Stimulated activated naive B cell treated with anti-CD40 and anti-IgM and Interleukin-4, amounts not matched to agents 10 μg/mL and 1 μg/mL and 100 μg/mL, for 72 hours (primary cell): ENCODE measurements at regions not wholly inside any gene's neighbourhood (a gene's known extent, or its start where the extent isn't known, plus 50 kb on each side); places are given as distances from the start of the nearest gene placed in this dataset.

Experiments used
- ATAC-seq, 2 donors: fragments of 150-1000 bp; cut with Tn5 transposase; replicated peaks; 2 replicates each; pipeline ENCODE4 v1.10.0; 2021; ENCODE audit warnings: moderate library complexity in 1 of 2
- DNase-seq: peaks from one replicate; pipeline ENCODE4 v3.0.0; 2021
- H3K27ac Mint-ChIP-seq: one replicate; pipeline ENCODE4 v1.8.0; 2022; ENCODE audit warnings: mild to moderate bottlenecking, mixed read lengths
- H3K27me3 Mint-ChIP-seq, 2 donors: one replicate each; pipeline ENCODE4 v1.8.0; 2022; ENCODE audit warnings: mixed read lengths in 2 of 2
- H3K36me3 Mint-ChIP-seq, 2 donors: one replicate each; pipeline ENCODE4 v1.8.0; 2022; ENCODE audit warnings: mixed read lengths in 2 of 2, mild to moderate bottlenecking in 1 of 2
- H3K4me1 Mint-ChIP-seq, 2 donors: one replicate each; pipeline ENCODE4 v1.8.0; 2022; ENCODE audit warnings: mixed read lengths in 2 of 2, mild to moderate bottlenecking in 1 of 2
- H3K4me3 Mint-ChIP-seq, 2 donors: one replicate each; pipeline ENCODE4 v1.8.0; 2022; ENCODE audit warnings: mild to moderate bottlenecking in 2 of 2, mixed read lengths in 2 of 2, moderate library complexity in 1 of 2
- H3K9me3 Mint-ChIP-seq, 2 donors: one replicate each; pipeline ENCODE4 v1.8.0; 2022; ENCODE audit warnings: mixed read lengths in 2 of 2, mild to moderate bottlenecking in 1 of 2

DNA sequence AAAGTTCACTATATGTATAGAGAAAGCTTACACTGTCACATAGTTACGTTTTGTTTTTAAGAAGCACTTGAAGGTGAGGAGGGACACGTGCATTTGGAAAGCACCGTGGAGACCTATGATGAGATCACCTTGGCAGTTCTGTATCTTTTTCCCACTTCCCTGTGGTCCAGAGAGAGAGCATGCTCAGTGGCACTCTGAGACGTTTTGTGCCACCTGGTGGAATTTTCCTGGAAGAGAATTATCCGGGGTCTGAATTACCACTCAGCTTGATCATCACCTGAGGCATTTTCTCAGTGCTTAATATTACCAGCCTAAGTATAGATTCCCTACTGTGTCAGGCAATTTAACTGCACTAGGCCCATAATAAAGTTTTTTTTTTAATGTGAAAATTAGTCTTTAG is 469.4 kb upstream of the SMIM21 start:
- no peak for ATAC-seq
- no peaks in the 10 kb centered on the region for H3K4me1 Mint-ChIP-seq
- no peaks in the 10 kb centered on the region for H3K27me3 Mint-ChIP-seq
- no peak for DNase-seq
- no peaks in the 10 kb centered on the region for H3K36me3 Mint-ChIP-seq
- H3K27ac Mint-ChIP-seq = no peak overlapping the region
- no peak overlapping the region for H3K4me3 Mint-ChIP-seq
- peaks cover 0 to 4% of the 10 kb centered on the region in 2 donors for H3K9me3 Mint-ChIP-seq

DNA sequence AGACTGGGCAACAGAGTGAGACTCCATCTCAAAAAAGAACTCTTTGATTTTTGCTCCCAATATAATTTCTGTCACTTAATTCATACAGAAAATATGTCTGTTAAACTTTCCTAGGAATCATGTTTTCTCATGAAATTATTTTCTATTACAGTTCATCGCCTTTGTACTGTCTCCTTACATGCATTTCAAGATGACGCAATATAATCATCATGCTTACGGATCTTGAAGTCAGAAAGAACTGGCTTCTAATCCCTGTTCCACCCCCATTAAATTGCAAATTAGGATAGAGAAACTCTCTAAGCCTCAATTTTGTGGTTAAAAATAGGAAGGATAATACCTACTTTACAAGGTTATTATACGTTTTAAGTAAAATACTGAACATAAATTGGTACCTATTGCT is 467.6 kb upstream of the SMIM21 start:
- Mint-ChIP-seq H3K36me3 (no peaks in the 10 kb centered on the region), H3K4me1 (no peaks in the 10 kb centered on the region), H3K27me3 (no peaks in the 10 kb centered on the region), H3K9me3 (peaks cover 0 to 2% of the 10 kb centered on the region in 2 donors), H3K4me3 (no peak overlapping the region), H3K27ac (no peak overlapping the region)
- DNase-seq (no peak), ATAC-seq (no peak)

DNA sequence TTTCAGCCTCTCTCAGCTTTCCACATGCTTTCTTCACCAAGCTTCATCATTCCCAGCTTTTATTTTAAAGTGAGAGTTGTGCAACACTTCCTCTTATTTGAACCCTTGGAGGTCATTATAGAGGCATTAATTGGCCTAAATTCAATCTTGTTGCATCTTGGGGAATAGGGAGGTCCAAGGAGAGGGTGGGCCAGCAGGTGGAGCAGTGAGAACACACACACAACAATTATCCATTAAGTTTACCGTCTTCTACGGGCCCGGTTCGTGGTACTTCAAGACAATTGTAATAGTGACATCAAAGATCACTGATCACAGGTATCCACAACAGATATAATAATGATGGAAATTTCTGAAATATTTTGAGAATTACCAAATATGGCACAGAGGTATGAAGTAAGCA is 457.2 kb upstream of the SMIM21 start:
- ATAC-seq (no peak), DNase-seq (no peak)
- Mint-ChIP-seq H3K27me3 (no peaks in the 10 kb centered on the region), H3K36me3 (no peaks in the 10 kb centered on the region), H3K4me1 (no peaks in the 10 kb centered on the region), H3K27ac (no peak overlapping the region), H3K9me3 (no peaks in the 10 kb centered on the region), H3K4me3 (no peak overlapping the region)

DNA sequence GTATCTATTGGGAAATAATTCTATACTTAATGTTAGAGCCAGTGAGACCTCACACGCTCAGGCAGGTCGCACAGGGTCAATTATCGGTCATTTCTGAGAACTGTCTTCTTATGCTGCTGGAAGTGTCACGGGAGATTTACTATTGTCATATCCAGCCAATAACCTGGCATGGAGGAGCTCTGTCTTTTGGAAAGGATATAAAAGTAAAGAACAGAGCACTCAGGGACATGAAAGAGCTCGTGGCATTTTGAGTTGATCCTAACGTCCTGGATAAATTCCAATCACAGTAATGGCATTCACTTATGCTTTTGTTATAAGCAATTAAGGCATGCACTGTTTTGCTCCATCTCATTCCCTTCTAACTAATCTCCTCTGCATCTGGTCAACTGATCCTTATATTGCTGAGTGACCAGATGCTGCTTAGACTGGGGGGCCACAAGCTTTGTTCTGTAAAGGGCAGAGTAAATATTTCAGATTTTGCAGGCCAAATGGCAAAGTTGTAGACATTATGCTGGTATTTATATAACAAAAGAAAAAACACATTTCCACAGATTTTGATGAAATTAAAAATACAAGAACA is 453.5 kb upstream of the SMIM21 start:
- Mint-ChIP-seq H3K4me3 (no peak overlapping the region), H3K4me1 (no peaks in the 10 kb centered on the region), H3K27me3 (no peaks in the 10 kb centered on the region), H3K36me3 (no peaks in the 10 kb centered on the region), H3K9me3 (peaks cover 4 to 5% of the 10 kb centered on the region in 2 donors), H3K27ac (no peak overlapping the region)
- no peak for ATAC-seq
- no peak for DNase-seq

DNA sequence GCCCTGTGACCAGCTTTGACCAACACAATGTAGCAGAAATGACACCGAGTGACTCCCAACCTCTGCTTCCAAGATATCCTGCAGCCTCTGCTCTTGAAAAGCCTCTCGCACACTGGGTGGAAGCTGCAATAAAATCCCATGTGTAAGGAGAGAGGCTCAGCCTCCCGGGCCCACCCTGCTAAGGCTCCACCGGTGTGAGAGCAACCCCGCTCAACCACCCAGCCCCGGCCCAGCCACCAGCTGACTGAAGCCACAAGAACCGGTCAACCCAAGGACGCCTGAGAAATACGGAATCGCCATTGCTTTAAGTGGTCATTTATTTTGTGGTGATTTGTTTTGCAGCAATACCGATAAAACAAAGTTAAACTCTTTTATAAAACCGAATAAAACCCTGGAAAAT is 452.8 kb upstream of the SMIM21 start:
- DNase-seq (no peak), ATAC-seq (no peak)
- peaks cover 4 to 5% of the 10 kb centered on the region in 2 donors for H3K9me3 Mint-ChIP-seq
- H3K4me1 Mint-ChIP-seq = no peaks in the 10 kb centered on the region
- H3K36me3 Mint-ChIP-seq = no peaks in the 10 kb centered on the region
- H3K27ac Mint-ChIP-seq = no peak overlapping the region
- no peaks in the 10 kb centered on the region for H3K27me3 Mint-ChIP-seq
- H3K4me3 Mint-ChIP-seq = no peak overlapping the region

DNA sequence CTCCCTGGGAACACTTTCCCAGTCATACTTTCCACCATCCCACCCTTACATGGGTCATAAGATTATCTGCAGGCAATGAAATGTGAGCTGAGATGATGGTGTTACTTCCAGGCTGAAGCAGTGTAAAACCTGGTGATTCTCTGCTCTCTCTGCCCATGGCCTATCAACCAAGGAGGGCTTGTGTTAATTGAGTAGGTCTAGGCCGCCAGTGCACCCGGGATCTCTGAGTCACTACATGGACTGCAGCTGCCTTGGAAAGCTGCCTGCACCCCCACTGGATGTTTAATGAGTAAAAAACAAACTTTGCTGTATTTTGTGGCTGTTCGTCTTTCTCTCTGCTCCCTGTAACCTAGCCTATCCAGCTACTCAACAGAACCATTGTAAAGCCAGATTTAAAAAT is 451.7 kb upstream of the SMIM21 start:
- Mint-ChIP-seq H3K4me1 (no peaks in the 10 kb centered on the region), H3K9me3 (peaks cover 4 to 5% of the 10 kb centered on the region in 2 donors), H3K4me3 (no peak overlapping the region), H3K36me3 (no peaks in the 10 kb centered on the region), H3K27me3 (no peaks in the 10 kb centered on the region), H3K27ac (no peak overlapping the region)
- DNase-seq (no peak), ATAC-seq (no peak)

DNA sequence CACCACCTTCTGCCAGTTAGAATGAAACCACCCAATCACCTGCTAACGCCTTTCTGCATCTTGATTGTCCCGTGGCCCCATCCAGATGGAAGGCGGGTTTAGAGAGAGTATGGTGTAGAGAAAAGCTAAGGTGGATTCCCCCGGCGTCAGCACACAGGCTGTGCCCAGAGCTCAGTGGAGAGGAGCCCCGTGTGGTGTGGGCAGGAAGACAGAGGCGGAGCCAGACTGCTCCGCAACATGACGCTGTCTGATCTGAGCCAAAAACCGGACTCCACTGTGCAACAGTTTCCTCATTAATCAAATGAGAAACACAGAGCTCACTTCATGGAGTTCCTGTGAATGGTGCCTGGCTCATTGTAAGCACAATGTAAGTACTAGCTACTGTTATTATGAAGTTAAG is 448.1 kb upstream of the SMIM21 start:
- ATAC-seq (no peak), DNase-seq (no peak)
- Mint-ChIP-seq H3K4me3 (no peak overlapping the region), H3K36me3 (no peaks in the 10 kb centered on the region), H3K4me1 (no peaks in the 10 kb centered on the region), H3K9me3 (peaks cover 4 to 5% of the 10 kb centered on the region in 2 donors), H3K27me3 (no peaks in the 10 kb centered on the region), H3K27ac (no peak overlapping the region)

DNA sequence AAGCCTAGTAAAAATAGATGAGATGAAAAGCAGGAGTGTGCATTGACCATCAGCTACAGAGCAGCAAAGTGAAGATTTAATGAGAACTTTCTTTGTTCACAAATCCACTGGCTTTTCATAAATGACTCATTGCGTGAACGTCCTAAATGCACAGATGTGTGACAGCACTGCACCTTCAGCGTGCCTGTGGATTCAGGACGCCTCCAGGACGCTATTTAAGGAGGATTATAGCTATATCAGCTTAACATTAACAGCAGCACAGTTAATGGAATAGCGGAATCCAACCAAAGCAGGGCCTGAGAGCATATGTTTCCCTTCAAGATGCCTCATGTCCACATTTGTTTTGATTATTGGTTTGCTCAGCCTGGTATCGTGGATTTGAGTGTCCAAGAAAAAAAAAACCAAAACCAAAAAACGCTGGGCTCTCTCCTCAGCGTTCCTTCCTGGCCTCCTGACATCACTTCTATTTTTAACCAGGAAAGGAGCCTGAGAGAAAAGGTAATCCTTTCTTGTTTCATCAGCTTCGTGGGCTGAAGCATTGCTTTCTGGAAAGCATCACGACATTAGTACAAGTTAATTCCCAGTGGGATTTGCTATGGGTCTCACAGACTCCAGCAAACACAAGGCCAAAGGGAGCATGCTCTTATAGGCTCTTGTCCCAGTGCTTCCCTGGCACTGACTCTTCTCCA is 447.0 kb upstream of the SMIM21 start:
- H3K27ac Mint-ChIP-seq = no peak overlapping the region
- peaks cover 4 to 5% of the 10 kb centered on the region in 2 donors for H3K9me3 Mint-ChIP-seq
- no peaks in the 10 kb centered on the region for H3K27me3 Mint-ChIP-seq
- DNase-seq (no peak), ATAC-seq (no peak)
- H3K4me1 Mint-ChIP-seq = no peaks in the 10 kb centered on the region
- no peak overlapping the region for H3K4me3 Mint-ChIP-seq
- no peaks in the 10 kb centered on the region for H3K36me3 Mint-ChIP-seq

DNA sequence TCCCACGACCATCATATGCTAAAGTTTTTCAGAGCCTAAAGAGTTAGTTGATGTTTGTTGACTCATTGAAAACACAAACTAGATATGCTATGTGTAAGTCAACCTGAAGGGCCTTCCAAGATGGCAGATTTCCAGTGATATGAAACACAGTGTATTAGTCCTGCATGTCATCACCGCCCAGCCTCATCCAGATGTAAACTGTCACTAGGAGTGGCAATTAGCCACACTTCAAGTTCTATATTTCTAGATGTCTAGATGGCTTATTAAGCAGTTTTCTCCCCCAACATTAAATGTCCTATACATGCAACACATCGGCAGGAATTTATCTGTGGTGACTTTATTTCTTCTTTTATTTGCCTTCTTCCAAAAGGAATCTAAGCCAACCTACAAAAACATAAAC is 444.1 kb upstream of the SMIM21 start:
- no peak overlapping the region for H3K4me3 Mint-ChIP-seq
- H3K27me3 Mint-ChIP-seq = no peaks in the 10 kb centered on the region
- no peak overlapping the region for H3K27ac Mint-ChIP-seq
- no peaks in the 10 kb centered on the region for H3K9me3 Mint-ChIP-seq
- H3K4me1 Mint-ChIP-seq = no peaks in the 10 kb centered on the region
- H3K36me3 Mint-ChIP-seq = no peaks in the 10 kb centered on the region
- DNase-seq = no peak
- no peak for ATAC-seq

DNA sequence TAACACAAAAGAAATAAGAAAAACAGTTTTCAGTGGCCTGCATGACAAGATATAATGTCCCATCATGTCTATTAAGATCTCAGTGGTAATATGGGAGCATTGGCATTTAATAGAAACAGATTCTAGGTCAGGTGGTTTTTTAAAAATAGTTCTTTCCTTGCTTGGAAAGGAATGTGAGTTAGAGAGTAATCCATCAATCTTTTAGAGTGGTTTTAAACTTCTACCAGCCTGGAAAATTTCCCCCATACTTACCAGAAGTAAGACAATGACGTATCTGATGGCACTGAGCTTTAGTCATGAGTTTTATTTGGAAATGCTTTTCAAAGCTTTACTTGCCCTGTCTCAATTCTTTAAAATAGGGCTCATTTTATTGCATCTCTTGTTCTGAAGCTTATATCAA is 441.7 kb upstream of the SMIM21 start:
- no peak overlapping the region for H3K27ac Mint-ChIP-seq

DNA sequence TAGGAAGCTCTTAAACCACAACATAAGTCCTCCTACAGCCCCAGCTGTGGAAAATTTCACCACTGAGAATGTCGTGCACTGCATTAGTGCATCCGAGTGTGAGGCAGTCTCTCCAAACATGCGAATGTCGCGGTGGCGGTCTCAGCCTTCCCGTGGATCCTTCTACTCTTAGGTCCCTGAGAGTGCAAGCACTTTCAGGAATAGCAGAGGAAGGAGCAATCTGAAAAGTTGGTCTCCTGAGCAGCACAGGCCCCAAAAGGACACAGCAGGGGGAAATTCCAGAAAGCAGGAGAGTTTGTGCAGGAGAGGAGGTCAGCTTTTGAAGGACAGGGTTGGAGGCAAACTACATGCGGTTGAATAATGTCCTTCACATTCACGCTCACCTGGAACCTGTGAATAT is 440.5 kb upstream of the SMIM21 start:
- ATAC-seq (no peak), DNase-seq (no peak)
- H3K4me3 Mint-ChIP-seq = no peak overlapping the region
- H3K9me3 Mint-ChIP-seq = peaks cover 0 to 5% of the 10 kb centered on the region in 2 donors
- no peaks in the 10 kb centered on the region for H3K27me3 Mint-ChIP-seq
- H3K36me3 Mint-ChIP-seq = no peaks in the 10 kb centered on the region
- H3K27ac Mint-ChIP-seq = no peak overlapping the region
- H3K4me1 Mint-ChIP-seq = no peaks in the 10 kb centered on the region

More for the DNA sequence above, 441.7 kb upstream of the SMIM21 start:
- no peak for DNase-seq
- H3K4me1 Mint-ChIP-seq = no peaks in the 10 kb centered on the region
- peaks cover 0 to 5% of the 10 kb centered on the region in 2 donors for H3K9me3 Mint-ChIP-seq
- no peaks in the 10 kb centered on the region for H3K36me3 Mint-ChIP-seq
- H3K27me3 Mint-ChIP-seq = no peaks in the 10 kb centered on the region
- no peak for ATAC-seq
- no peak overlapping the region for H3K4me3 Mint-ChIP-seq

DNA sequence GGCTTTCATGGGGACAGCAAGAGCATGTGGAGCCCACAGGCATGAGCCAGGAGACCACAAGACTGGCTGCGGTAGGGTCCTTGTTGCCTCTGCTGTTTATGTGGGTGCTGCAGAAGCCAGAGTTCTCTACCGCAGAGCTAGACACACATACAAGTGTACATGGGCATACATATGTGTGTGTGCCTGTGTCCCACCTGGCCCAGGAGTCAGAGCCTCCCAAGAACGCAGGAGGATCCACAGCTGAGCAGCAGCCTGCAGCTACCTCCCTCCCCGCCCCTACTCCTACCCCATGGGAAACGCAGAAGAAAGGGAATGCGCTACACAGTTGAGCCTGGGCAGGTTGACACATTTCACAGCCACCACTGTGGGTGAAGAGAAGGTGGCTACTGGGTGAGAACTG is 438.1 kb upstream of the SMIM21 start:
- Mint-ChIP-seq H3K4me3 (no peak overlapping the region), H3K36me3 (no peaks in the 10 kb centered on the region), H3K9me3 (peaks cover 5 to 8% of the 10 kb centered on the region in 2 donors), H3K27me3 (peaks cover 0 to 6% of the 10 kb centered on the region in 2 donors), H3K27ac (no peak overlapping the region), H3K4me1 (no peaks in the 10 kb centered on the region)
- no peak for ATAC-seq
- no peak for DNase-seq

DNA sequence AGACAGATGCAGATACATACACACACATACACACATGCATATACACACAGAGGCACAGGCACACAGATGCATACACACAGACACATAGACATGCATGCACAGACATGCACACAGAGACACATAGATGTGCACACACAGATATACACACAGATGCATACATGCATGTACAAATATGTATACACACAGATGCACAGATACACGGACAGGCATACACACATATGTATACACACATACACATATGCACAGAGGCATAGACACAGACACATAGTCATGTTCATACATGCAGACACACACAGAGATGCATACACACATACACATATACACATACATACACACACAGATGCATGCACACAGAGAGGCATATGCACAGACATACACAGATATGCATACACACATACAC is 437.3 kb upstream of the SMIM21 start:
- no peak overlapping the region for H3K27ac Mint-ChIP-seq
- H3K4me3 Mint-ChIP-seq = no peak overlapping the region
- ATAC-seq (no peak), DNase-seq (no peak)
- no peaks in the 10 kb centered on the region for H3K4me1 Mint-ChIP-seq
- H3K27me3 Mint-ChIP-seq = peaks cover 5 to 7% of the 10 kb centered on the region in 2 donors
- peaks cover 5 to 9% of the 10 kb centered on the region in 2 donors for H3K9me3 Mint-ChIP-seq
- no peaks in the 10 kb centered on the region for H3K36me3 Mint-ChIP-seq

DNA sequence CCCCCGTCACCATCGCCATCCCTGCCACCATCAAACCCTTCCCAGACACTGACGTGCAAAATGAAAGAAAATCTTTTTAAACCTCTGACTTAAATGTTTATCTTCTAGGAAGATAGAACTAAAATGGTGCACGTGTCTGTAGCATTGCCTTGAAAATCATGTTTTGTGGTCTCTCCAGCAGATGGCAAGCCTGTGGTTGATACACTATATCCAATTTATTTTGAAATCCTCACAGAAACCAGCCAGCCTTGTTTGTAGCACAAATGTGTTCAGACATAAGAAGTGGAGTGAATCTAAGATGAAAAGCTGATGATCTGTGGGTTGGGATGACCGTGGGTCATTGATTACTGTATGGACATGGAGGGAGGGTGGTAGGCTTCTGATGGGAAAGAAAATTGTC is 436.2 kb upstream of the SMIM21 start:
- ATAC-seq = no peak
- DNase-seq = no peak
- H3K27ac Mint-ChIP-seq = no peak overlapping the region

DNA sequence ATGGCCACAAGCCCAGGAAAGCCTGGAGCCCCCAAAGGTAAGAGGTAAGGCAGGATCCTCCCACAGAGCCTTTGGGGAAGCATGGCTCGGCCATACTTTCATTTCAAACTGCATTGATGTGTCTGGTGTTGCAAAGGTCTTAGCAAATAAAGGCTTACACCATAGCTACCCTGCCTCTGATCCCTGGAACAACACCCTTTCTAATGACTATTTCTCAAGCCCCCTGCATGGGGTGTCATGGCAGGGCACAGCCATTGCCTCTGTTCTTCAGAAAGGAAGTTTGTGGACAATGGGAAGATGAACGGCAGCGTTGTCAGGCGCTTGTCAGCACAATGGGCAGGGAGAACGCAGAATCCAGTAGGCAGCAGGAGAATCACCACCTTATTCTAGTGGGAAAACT is 435.0 kb upstream of the SMIM21 start:
- Mint-ChIP-seq H3K4me3 (no peak overlapping the region), H3K9me3 (peaks cover 5 to 9% of the 10 kb centered on the region in 2 donors), H3K36me3 (no peaks in the 10 kb centered on the region), H3K27me3 (peaks cover 10 to 11% of the 10 kb centered on the region in 2 donors), H3K27ac (no peak overlapping the region), H3K4me1 (no peaks in the 10 kb centered on the region)
- no peak for ATAC-seq
- DNase-seq = no peak

More for the DNA sequence above, 436.2 kb upstream of the SMIM21 start:
- Mint-ChIP-seq H3K27me3 (peaks cover 10 to 11% of the 10 kb centered on the region in 2 donors), H3K9me3 (peaks cover 5 to 9% of the 10 kb centered on the region in 2 donors), H3K4me1 (no peaks in the 10 kb centered on the region), H3K36me3 (no peaks in the 10 kb centered on the region), H3K4me3 (no peak overlapping the region)
